HepG2 (cell line): ENCODE measurements at regions not wholly inside any gene's neighbourhood (a gene's known extent, or its start where the extent isn't known, plus 50 kb on each side); places are given as distances from the start of the nearest gene placed in this dataset.
A peak's percentile ranks its signal among the peaks of the same experiment; 100 is the strongest.

Experiments used
- ATAC-seq: fragments of 200-7000 bp; cut with Tn5 transposase; 3 replicates; pipeline ENCODE4 v1.9.1; 2020; ENCODE audit warnings: mild to moderate bottlenecking, moderate library complexity
- BruUV-seq: library from RNA; stranded (reverse); fragments of 400-500 nt; replicated peaks from 2 replicates; lab custom pipeline; 2021; lab: Mats Ljungman, UMichigan
- CTCF ChIA-PET: fragments of 300-600 bp; formaldehyde crosslinking; extraction: SDS; loops from one replicate; lab custom pipeline; 2021; ENCODE audit warnings: low total read pairs, inconsistent platforms, low intra/inter-chr PET ratio; lab: Yijun Ruan, JAX
- POLR2A ChIA-PET: fragments of 350-600 bp; sonication (Branson Sonifier 250); formaldehyde crosslinking; loops from one replicate; lab custom pipeline; 2020; ENCODE audit warnings: antibody characterized with exemption, inconsistent platforms; lab: Yijun Ruan, JAX
- DNase-seq: peaks from one replicate; pipeline ENCODE4 v3.0.0-alpha.2; 2015; ENCODE audit warnings: low spot score
- FAIRE-seq: peaks from 3 replicates; lab custom pipeline; 2011; peaks lifted over from hg19 to GRCh38; lab: Jason Lieb, UNC
- H2AFZ ChIP-seq: one replicate; pipeline ENCODE4 v1.6.1; 2011; ENCODE audit warnings: low read length, inconsistent platforms
- H3K27ac ChIP-seq: fragments of 300-600 bp; 3 replicates; pipeline ENCODE4 v1.8.0; 2011; ENCODE audit warnings: mixed run types, mild to moderate bottlenecking, mixed read lengths, low read length, inconsistent platforms; ENCODE audit not compliant: insufficient read depth; ENCODE audit errors: extremely low read length
- H3K27me3 ChIP-seq, 2 experiments: fragments of 200-600 bp in 1 of 2; 2 replicates in 1 of 2; 3 replicates in 1 of 2; pipeline versions ENCODE4 v1.6.0 to v1.8.0; 2011; ENCODE audit warnings: low read length in 2 of 2, mild to moderate bottlenecking in 2 of 2, moderate library complexity in 2 of 2, inconsistent platforms in 1 of 2; ENCODE audit not compliant: insufficient read depth in 2 of 2, control insufficient read depth in 1 of 2
- H3K36me3 ChIP-seq, 2 experiments: fragments of 200-600 bp in 1 of 2; replicated peaks in 1 of 2; 2 replicates in 1 of 2; 3 replicates in 1 of 2; pipeline versions ENCODE4 v1.5.1 to v1.8.0; 2011; ENCODE audit warnings: low read length in 2 of 2, inconsistent platforms in 1 of 2; ENCODE audit not compliant: insufficient read depth in 2 of 2, control insufficient read depth in 1 of 2
- H3K4me1 ChIP-seq: 2 replicates; pipeline ENCODE4 v1.5.1; 2012; ENCODE audit warnings: low read length, inconsistent platforms; ENCODE audit not compliant: insufficient read depth
- H3K4me2 ChIP-seq: 2 replicates; pipeline ENCODE4 v1.6.0; 2011; ENCODE audit warnings: low read depth, low read length, inconsistent platforms
- H3K4me3 ChIP-seq, 3 experiments: fragments of 200-600 bp in 1 of 3; sonication (generic), shearing (Covaris generic) in 1 of 3; replicated peaks in 1 of 3; 2 replicates each; pipeline ENCODE4 v1.5.1; 2011 to 2016; ENCODE audit warnings: low read length in 3 of 3, inconsistent platforms in 2 of 3, low read depth in 2 of 3, mild to moderate bottlenecking in 2 of 3, control low read depth in 1 of 3, mixed read lengths in 1 of 3; ENCODE audit not compliant: insufficient read depth in 1 of 3
- H3K79me2 ChIP-seq: one replicate; pipeline ENCODE4 v1.6.1; 2011; ENCODE audit warnings: low read length, inconsistent platforms; ENCODE audit not compliant: insufficient read depth
- H3K9ac ChIP-seq: 2 replicates; pipeline ENCODE4 v1.6.0; 2011; ENCODE audit warnings: mild to moderate bottlenecking, low read depth, low read length, inconsistent platforms; ENCODE audit not compliant: insufficient read depth
- H3K9me3 ChIP-seq: 2 replicates; pipeline ENCODE4 v1.5.1; 2012; ENCODE audit warnings: mild to moderate bottlenecking, low read length
- H4K20me1 ChIP-seq: 2 replicates; pipeline ENCODE4 v1.6.0; 2011; ENCODE audit warnings: inconsistent platforms, mild to moderate bottlenecking, low read length, moderate library complexity; ENCODE audit not compliant: insufficient read depth
- DNMT1 ChIP-seq: sonication (generic); formaldehyde crosslinking; IDR thresholded peaks from 2 replicates; pipeline ENCODE4 v1.5.1; 2020; ENCODE audit warnings: mild to moderate bottlenecking, missing genetic modification reagents
- ERF ChIP-seq: IDR thresholded peaks from 2 replicates; pipeline ENCODE4 v1.6.1; 2018; ENCODE audit warnings: missing biosample characterization, missing genetic modification reagents
- HNRNPLL ChIP-seq: fragments of 200-400 bp; formaldehyde crosslinking; IDR thresholded peaks from 2 replicates; pipeline ENCODE4 v1.6.1; 2017; ENCODE audit warnings: mild to moderate bottlenecking, low read depth, low read length; ENCODE audit not compliant: poor library complexity, severe bottlenecking
- NFYC ChIP-seq: IDR thresholded peaks from 2 replicates; pipeline ENCODE4 v1.6.1; 2016; ENCODE audit warnings: missing genetic modification reagents, missing compliant biosample characterization
- RNF2 ChIP-seq: fragments of 450-650 bp; conservative IDR thresholded peaks from 2 replicates; pipeline ENCODE4 v1.6.1; 2016; ENCODE audit warnings: low read depth
- ZNF121 ChIP-seq: sonication (generic); formaldehyde crosslinking; IDR thresholded peaks from 2 replicates; pipeline ENCODE4 v1.5.0; 2020; ENCODE audit warnings: mild to moderate bottlenecking, missing genetic modification reagents
- ZNF124 ChIP-seq: sonication (generic); formaldehyde crosslinking; IDR thresholded peaks from 2 replicates; pipeline ENCODE4 v1.4.0; 2020; ENCODE audit warnings: missing genetic modification reagents
- ZNF547 ChIP-seq: sonication (generic); formaldehyde crosslinking; IDR thresholded peaks from 2 replicates; pipeline ENCODE4 v1.5.1; 2020; ENCODE audit warnings: mild to moderate bottlenecking, missing genetic modification reagents
- ZNF678 ChIP-seq: sonication (generic); formaldehyde crosslinking; IDR thresholded peaks from 2 replicates; pipeline ENCODE4 v1.4.0; 2020; ENCODE audit warnings: mild to moderate bottlenecking, missing genetic modification reagents
- ZNF720 ChIP-seq: sonication (generic); formaldehyde crosslinking; IDR thresholded peaks from 2 replicates; pipeline ENCODE4 v1.4.0; 2020; ENCODE audit warnings: missing genetic modification reagents
- WGBS: methylation state at CpG from one replicate; pipeline ENCODE4 v1.1.6; 2017; ENCODE audit warnings: low lambda C conversion rate; 5-methylcytosine and 5-hydroxymethylcytosine counted together
- in situ Hi-C: cut with HindIII; loops from 2 replicates; pipeline ENCODE4 v1.10.0; 2017; ENCODE audit warnings: low pct_unique_long_range_greater_than_20kb; ENCODE audit not compliant: extremely low pct_ligation_motif_present
- intact Hi-C: fragments of 100-400 bp; cut with micrococcal nuclease; formaldehyde crosslinking; loops from one replicate; pipeline ENCODE4 v1.10.0; 2022; ENCODE audit not compliant: unreplicated experiment
- TF ChIP-seq, protein P1 (sequence below): sonication (generic); formaldehyde crosslinking; IDR thresholded peaks from 2 replicates; pipeline ENCODE4 v1.9.0; 2021; ENCODE audit warnings: missing genetic modification reagents, borderline replicate concordance
- TF ChIP-seq, protein P2 (sequence below): IDR thresholded peaks from 2 replicates; pipeline ENCODE4 v1.6.1; 2016; ENCODE audit warnings: missing compliant biosample characterization, missing genetic modification reagents, borderline replicate concordance
- TF ChIP-seq, protein P3 (sequence below): sonication (generic); formaldehyde crosslinking; conservative IDR thresholded peaks from 2 replicates; pipeline ENCODE4 v1.4.0; 2020; ENCODE audit warnings: missing genetic modification reagents

DNA sequence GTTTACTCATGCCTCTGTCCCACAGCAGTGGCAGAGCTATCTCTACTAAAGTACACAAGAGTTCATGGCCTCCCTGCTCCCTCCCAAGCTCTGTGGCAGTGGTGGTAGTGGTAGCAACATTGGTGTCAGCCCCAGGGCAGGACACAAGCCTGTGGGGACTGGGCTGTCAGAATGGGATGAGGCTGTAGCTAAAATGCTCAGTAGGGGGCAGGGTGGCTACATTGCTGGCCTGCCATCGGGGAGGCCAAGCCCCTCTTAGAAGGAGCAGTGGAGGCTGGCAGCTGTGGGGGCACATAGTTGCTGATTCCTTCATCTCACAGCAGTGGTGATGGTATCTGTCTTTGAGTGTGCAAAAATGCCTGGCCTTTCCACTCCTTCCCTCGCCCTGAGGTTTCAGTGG lies 461.7 kb downstream of the PCDH18 start:
- TF ChIP-seq, protein P1, sequence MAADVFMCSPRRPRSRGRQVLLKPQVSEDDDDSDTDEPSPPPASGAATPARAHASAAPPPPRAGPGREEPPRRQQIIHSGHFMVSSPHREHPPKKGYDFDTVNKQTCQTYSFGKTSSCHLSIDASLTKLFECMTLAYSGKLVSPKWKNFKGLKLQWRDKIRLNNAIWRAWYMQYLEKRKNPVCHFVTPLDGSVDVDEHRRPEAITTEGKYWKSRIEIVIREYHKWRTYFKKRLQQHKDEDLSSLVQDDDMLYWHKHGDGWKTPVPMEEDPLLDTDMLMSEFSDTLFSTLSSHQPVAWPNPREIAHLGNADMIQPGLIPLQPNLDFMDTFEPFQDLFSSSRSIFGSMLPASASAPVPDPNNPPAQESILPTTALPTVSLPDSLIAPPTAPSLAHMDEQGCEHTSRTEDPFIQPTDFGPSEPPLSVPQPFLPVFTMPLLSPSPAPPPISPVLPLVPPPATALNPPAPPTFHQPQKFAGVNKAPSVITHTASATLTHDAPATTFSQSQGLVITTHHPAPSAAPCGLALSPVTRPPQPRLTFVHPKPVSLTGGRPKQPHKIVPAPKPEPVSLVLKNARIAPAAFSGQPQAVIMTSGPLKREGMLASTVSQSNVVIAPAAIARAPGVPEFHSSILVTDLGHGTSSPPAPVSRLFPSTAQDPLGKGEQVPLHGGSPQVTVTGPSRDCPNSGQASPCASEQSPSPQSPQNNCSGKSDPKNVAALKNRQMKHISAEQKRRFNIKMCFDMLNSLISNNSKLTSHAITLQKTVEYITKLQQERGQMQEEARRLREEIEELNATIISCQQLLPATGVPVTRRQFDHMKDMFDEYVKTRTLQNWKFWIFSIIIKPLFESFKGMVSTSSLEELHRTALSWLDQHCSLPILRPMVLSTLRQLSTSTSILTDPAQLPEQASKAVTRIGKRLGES (CRISPR knock-in tag): no peak
- TF ChIP-seq ZNF678 (CRISPR knock-in tag): no peak
- TF ChIP-seq, protein P2, sequence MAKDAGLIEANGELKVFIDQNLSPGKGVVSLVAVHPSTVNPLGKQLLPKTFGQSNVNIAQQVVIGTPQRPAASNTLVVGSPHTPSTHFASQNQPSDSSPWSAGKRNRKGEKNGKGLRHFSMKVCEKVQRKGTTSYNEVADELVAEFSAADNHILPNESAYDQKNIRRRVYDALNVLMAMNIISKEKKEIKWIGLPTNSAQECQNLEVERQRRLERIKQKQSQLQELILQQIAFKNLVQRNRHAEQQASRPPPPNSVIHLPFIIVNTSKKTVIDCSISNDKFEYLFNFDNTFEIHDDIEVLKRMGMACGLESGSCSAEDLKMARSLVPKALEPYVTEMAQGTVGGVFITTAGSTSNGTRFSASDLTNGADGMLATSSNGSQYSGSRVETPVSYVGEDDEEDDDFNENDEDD (CRISPR knock-in tag): no peak
- TF ChIP-seq ERF (CRISPR knock-in tag): no peak
- TF ChIP-seq, protein P3, sequence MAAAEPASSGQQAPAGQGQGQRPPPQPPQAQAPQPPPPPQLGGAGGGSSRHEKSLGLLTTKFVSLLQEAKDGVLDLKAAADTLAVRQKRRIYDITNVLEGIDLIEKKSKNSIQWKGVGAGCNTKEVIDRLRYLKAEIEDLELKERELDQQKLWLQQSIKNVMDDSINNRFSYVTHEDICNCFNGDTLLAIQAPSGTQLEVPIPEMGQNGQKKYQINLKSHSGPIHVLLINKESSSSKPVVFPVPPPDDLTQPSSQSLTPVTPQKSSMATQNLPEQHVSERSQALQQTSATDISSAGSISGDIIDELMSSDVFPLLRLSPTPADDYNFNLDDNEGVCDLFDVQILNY (CRISPR knock-in tag): no peak
- no peak for TF ChIP-seq ZNF124
- no peak for TF ChIP-seq NFYC (CRISPR knock-in tag)
- no peak for TF ChIP-seq DNMT1
- no peak for TF ChIP-seq ZNF720 (CRISPR knock-in tag)
- TF ChIP-seq RNF2: no peak
- TF ChIP-seq ZNF121: no peak
- no peak for TF ChIP-seq ZNF547 (CRISPR knock-in tag)
- no peak for TF ChIP-seq HNRNPLL
- POLR2A ChIA-PET: no interaction called here
- FAIRE-seq: no peak
- no peak overlapping the region for H3K4me3 ChIP-seq
- no TSS peak for BruUV-seq
- no peak overlapping the region for H3K27ac ChIP-seq
- no peak overlapping the region for H3K9ac ChIP-seq
- no peak overlapping the region for H2AFZ ChIP-seq
- no peaks in the 10 kb centered on the region for H3K9me3 ChIP-seq
- CTCF ChIA-PET: no interaction called here
- DNase-seq: no peak
- H3K4me2 ChIP-seq: no peak overlapping the region
- intact Hi-C loops (no loop called here), in situ Hi-C loops (no loop called here)
- peak; percentile 48; the same call in 2 of the 3 replicates for ATAC-seq
- H3K79me2 ChIP-seq: no peaks in the 10 kb centered on the region
- WGBS: no CpG with 5 or more reads among the region's 2 CpGs
- H4K20me1 ChIP-seq: no peaks in the 10 kb centered on the region
- no peaks in the 10 kb centered on the region for H3K36me3 ChIP-seq
- H3K27me3 ChIP-seq: no peaks in the 10 kb centered on the region
- no peaks in the 10 kb centered on the region for H3K4me1 ChIP-seq
